NCI-H526 treated with DMSO at 0.1 percent for 48 hours (cell line): ENCODE measurements at regions not wholly inside any gene's neighbourhood (a gene's known extent, or its start where the extent isn't known, plus 50 kb on each side); places are given as distances from the start of the nearest gene placed in this dataset.

Source experiments
- DNase-seq: peaks from one replicate; lab custom pipeline; 2025; lab: John Stamatoyannopoulos, UW

DNA sequence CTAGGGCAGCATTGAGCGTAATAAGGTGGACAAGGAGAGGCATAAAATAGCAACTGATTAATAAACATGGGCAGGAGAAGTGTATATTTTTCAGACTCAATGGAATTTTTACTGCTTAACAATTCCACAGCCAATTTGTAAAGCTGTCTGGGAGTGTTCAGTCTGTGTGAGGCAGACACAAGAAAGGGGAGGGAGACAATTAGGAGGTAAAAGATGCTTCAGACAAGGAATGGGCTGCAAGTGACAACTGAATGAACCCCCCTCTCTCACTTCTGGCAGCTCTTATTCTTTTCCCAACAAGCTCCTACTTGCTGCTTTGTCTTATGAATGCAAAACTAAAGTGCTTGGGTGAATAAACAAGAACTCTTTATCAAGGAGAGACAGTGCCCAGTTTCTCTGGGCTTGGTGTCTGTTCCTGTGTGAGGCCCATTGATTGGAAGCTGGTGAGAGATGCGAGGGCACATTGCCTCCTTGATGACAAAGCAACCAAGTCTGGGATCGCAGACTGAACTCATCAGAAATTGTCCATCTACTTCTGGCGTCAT is 575.3 kb downstream of the RNF144B start:
- no peak for DNase-seq

DNA sequence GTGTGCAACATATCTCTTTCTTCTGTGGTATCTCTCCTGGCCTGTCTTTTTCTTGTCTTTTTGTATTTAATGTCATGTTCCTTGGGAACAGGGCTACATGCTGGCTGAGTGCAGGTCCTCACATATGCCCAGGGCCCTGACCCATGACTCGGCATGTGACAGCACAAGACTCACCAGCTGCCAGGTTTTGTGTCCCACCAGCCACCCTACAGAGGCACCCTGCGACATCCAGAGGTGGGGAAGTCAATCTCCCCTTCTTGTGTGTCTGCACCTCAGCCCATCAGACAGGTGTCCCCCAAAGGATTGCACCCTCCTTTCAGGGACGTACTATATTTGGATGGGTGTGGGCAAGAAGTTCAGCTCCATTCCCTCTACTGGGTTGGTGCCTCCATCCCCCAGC is 576.3 kb downstream of the RNF144B start:
- no peak for DNase-seq

DNA sequence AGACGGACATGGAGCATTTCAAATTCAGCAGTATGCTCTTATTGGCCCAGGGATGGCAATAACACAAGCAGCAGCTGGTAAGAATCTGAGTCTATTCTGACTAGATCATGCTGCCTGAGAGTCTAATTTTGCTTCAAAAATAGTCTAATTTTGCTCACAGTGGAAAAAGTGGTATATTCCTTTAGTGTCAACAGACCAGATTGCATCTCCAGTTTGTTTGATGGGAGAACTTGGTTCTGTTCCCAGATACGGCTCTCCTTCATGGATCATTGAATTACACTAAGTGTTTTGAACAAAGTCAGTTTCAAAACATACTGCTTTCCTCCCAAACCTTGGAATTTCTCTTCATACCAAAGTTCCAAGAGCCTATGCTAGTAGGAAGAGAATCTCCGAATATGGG is 586.1 kb downstream of the RNF144B start:
- no peak for DNase-seq

DNA sequence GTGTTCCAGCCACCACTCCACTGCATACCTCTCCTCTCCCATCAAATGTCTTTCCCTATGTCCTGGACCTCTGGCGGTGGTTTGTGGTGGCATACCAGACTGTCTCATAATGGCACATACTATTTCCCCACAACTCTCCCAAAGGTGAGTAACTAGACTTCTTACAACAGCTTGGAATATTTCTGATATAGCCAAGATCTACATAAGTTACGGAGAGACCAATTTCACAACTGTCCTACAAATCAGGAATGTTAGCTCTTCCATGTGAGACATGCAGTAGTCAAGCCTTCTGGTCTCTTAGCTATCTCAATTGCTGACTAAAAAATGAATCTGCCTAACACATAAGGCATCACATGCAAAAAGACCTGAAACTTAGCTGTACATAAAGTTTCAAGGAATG is 588.9 kb downstream of the RNF144B start:
- no peak for DNase-seq

DNA sequence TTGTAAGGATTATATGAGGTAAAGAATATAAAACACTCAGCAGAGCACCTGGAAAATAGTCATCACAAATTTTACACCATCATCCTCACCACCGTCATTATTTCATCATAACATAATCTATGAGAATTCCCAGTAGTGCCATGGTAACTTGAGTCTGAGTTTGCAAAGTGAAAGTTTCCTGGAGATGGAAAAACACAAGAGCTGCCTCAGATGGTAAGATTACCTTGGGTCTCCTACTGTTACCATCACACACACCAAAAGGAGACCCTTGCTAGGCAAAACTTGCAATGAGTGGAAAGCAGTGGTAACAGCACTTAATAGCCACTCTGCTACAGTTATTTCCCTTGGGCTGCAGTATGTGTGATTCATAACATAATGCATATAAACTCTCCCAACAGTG is 589.8 kb downstream of the RNF144B start:
- DNase-seq, result no peak

DNA sequence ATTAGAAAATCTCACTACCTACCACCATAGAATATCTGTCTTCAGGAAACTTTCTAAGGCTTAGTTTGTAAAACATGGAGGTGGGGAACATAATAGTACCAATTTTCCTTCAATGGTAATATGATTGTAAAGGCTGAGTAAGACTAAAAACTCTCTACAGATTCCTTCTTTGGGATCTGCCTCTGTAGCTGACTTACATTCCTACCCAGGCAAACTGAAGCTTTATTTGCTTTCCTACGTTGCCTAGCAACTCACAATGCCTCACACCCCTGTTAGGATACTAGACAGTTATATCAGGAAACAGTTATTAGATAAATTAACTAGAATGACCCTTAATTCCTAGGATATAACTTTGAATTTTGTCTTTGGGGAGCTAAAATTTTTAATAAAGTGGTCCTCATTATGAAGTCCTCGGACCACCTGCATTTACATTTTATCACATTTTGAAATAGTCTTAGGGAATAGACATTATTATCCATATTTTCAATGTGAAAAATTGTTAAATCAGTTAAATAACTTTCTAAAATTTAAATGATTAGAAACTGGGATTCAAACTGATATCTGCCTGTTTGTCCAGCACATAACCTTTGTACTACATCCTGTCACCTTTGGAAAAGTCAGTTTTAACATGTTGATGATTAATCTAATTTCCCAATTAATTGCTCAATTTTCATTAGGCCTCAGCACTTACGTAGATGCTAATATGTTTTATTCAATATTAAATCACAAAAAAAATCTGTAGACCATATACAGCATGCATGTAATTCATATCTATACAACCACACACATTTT is 591.4 kb downstream of the RNF144B start:
- DNase-seq, result peak; percentile 55

DNA sequence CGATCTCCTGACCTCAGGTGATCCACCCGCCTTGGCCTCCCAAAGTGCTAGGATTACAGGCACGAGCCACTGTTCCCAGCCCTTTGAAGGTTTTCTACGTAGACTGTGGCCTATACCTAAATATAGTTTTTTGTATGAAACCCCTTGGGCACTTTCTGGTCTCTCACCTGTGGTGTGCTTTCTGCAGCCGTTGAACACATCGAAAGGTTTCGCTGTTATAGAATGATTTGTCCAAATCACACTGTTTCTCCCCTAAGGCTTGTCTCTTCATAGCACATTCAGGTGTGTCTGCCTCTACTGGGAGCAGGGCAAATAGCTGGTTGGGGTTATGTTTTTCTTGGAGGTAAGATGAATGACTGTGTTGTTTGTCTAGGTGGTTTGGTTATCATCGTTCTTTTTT is 597.9 kb downstream of the RNF144B start:
- DNase-seq, result no peak

DNA sequence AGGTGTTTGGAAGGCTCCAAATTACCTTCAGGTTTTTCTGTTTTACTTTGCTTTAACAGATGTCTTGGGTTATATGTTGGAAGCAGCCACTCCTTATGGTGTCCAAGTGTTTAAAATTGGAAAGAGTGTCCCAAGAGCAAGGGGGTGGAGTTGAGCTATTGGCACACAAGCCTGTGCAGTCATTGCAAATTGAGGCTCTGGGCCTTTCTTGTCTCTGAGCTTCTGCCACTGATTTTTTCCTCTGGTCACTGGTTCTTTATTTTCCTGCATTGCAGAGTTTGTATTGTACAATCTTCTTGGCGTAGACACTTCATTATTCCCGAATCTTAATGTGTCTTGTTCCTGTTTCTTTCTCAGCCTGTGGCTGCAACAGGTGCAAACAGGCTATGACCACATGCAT is 598.8 kb downstream of the RNF144B start:
- DNase-seq, result no peak

DNA sequence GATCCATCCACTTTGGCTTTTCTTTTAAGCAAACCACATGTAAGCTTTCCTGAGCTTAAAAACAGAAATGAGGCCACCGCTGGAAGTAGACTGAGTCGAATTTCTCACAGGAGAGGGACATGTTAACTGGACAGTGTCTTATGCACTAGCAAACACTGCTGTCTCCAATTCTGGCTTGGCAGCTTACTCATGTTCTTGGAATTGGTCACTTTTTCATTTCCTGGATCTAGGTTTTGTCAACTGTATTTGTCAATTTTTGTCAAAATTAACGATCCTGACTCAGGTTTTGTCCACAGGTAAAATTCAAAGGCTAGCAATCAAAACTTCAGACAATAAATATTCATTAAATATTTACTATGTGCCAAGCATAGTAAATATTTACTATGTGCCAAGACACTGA is 601.5 kb downstream of the RNF144B start:
- no peak for DNase-seq

DNA sequence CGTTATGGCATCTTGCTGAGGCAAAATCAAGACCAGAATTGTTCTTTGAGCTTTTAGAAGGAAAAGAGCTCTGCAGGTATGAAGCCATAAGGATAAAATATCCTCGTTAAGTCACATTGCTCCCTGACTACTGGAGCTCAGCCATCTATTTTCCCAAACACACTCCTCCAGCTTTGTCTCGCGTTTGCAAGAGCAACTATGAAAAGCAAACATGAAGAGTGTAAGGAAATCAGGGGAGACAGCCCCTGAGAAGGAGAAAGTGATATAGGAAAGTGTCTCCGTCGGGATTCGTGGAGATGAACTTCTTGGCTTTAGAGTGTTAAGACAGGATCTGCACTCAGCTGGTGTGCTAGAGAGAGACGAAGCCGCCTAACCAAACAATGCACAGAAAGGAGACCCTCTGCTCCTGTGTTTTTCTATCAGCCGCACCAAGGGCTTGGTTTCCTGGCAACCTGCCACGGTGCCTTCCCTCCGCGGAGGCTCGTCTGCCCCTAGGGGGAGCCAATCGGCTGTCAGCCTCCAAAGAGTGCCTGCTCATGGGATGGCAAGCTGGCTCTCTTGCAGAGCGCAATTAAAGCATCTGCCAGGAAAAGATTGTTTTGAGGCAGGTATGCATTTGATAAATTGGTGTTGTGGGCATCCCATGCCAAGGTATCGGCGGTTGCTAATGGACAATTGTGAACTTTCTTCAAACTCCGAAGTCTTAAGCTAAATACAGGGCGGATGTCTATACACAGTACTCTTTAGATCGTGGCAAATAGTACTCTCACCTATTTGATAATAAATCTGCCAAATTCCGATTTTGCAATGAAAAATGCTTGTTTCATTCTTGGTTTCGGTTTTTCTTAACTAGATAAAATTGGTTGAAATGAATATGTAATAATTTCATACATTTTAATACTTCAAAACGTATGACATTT is 603.2 kb downstream of the RNF144B start:
- DNase-seq, result peak; percentile 45

DNA sequence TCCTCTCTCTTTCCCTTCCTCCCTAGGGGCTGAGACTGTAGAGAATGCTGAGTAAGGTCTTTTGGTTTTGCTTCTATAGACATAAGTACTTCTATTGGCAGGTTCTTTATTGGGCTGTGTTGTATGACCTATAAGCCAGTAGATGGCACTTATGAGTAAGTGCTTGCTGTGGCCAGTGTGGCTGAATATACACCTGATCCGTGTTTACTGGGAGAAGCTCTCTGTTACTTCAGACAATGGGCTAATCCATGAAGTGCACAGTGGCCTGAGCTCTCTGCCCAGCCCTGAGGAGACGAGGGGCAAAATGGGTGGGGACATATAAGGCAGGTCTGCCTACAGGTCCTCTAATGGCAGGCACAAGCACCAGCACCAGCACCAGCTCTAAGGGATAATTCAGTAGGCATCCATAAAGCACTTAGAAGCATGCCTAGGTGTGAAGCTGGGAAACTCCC is 610.3 kb downstream of the RNF144B start:
- DNase-seq, result peak; percentile 55

DNA sequence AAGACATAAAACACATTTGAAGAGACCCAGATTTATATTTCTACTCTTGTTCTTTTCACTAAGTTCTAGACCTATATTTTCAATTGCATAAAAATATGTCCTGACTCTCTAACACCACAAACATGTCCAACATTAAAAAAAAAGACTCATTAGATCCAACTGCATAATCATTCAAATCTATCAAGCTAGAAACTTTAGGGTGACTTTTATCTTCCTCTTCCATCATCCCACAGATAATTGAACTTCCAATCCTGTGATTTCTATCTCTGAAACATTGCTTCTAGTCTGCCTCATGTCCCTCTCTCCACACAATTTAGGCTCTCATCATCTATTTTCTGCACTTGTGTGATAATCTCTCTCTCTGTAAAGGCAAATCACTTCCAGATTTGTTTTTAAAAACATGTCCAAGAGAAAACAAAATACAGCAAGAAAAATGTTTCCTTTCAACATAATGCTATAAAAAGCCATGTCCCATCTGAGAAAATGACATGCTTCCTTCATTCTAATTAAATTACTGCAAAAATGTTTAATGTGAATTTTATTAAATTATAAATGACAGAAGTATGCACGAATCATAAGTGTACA is 615.9 kb downstream of the RNF144B start:
- DNase-seq, result no peak

DNA sequence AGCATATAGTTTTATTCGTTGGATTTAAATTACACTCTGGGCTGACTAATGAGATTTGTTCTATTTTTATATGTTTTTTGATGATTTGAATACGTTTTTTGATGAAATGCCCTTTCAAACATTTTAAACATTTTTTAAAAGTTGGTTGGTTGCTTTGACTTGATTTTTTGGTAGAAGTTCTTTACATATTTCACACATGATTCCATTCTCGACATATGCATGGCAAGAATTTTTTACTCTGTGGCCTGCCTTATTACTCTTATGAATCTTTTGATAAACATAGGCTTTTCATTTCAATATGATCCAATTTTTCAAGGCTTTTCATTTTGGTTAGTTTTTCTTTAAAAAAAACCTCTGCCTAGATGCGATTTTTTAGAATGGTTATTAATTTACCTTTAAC is 617.0 kb downstream of the RNF144B start:
- DNase-seq, result no peak

DNA sequence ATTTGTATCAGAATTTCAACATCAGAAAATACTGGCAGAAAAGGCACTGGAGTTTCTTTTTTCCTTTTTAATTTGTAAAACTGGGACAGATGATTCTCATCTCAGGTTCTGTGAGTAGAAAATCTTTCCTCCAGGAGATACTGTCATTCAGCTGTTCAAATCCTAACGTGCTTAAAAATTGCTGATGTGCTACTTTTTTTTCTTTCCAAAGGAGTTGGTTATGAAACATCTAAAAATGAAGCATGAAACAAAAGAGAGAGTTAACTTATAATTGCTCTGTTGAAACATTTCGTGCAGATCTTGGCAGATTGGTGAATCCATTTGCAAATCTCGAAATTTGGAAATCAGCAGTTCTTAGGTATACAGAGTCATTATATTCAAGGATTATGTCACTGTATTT is 622.6 kb downstream of the RNF144B start:
- no peak for DNase-seq

DNA sequence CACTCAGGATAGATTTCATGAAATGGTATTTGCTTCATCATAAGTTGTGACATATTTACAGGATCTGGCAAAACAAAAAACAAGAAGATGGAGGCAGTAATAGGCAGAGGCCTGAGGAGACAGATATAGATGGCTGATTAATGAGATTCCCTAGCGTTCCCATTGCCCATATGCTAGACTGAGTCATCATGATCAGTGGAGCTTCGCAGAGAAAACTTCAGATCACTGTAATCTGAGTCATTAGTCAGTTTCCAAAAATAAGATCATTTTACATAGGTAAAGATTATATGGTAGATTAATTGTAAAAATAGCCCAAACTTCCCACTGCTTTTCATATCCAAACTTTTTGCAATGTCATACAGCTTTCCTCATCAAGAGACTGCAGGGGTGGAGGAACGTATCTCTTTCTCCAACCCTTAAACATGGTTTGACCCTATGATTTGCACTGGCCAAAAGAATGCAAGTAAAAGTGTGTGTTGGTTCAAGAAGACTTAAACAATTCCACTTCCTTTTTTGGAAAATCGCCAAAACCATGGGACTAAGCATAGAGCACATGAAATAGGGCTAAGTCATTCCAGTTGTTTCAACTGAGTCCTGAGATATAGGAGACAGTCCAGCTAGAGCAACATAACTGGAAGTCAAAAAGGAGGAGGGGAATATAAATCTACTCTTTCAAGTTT is 626.0 kb downstream of the RNF144B start:
- DNase-seq, result no peak

DNA sequence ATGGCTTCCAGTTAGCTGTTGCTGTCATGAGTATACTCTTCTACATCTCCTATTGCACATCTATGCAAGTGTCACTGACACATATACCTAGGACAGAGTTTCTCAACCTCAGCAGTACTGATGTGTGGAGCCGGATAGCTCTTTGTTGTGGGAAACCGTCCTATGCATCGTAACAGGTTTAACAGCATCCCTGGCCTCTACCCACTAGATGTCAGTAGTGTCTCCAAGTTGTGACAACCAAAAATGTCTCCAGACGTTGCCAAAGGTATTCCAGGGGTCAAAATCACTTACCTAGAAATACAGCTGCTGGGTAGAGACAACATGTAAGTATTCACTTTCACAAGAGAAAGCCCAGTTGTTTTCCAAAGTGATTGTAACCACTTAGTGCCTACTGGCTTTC is 637.6 kb downstream of the RNF144B start:
- peak; percentile 43 for DNase-seq

DNA sequence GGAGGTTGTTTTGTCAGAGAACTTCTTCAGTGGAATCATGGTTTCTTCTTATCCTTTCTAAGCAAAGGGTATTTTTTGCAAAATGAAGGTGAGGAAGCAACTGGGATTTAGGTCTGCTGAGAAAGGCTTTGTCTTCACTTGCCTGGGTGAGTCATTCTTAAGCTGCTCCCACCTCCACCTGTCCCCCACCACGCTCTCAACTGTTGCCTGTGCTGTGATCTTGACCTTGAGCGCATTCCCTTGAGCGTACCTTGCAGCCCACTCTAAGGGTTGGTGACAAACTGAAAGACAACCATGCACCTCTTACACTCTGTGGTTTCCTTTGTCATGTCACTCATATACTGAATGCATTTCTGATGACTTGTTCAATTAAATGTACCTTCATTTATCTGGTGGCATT is 641.1 kb downstream of the RNF144B start:
- no peak for DNase-seq

DNA sequence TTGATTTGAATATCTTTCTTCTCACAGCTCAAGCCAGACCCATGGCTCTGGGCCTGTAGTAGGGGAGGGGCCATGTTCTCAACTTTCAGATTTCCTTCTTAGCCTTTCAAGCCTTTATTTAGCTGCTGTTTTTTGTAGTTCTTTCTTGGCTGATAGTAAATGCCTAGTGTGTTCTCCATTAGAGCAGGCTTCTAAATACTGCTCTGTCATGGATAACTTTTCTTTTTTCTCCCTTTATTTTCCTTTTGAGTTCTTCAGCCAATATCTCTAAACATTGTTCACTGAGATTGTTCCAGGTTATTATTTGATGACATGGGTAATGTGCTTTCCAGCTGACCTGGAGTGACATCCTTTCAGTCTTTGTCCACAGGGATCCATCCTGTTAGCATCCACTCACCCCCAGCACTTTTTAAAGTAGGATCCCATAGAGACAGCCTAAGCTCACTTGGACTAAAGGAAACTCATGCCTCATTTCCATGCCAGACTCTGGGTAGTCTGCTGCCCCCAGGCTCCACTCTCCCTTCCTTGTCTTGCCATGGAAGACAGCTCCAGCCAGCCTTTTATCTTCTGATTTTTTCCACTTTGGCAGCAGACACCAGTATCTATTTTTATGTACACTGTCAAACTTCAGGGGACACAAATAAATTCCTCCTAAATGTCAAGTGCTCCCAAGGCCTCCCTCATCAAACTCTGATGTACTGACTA is 645.6 kb downstream of the RNF144B start:
- DNase-seq, result no peak

DNA sequence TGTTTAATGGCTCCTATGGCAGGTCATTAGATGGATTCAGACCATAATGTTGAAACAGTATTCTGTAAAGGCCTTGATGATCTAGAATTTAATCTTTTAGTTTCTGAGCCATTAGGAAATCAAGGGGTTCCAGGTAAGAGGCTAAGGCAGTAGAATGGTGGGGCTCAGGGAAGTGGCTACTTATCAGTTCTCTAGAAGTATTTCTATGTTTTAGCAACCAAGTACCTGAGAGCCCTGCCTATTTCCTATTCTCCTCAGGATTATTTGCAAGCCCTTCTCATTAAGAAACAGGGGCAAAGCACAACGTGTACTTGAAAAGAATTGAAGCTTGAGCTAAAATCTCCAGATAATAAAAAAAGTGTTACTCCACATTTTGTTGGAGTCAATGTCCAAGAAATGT is 646.5 kb downstream of the RNF144B start:
- DNase-seq, result no peak

DNA sequence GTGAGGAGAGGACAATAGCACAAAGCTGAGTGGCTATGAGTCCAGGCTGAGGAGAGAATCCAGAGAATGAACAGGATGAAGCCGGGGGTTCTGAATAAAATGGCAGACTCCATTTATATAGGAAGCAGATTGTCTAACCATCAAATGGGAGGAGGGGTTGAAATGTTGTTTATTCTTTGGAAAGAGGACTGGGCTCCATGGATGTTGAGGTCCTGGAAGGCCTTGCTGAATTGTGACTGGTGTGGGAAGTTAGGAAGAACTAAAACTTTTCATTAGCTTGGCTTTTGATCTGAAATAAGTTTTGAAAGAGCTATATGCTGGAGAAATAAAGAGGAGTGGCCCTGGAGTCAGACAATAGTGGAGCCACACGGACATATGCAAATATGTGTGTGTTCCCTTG is 647.8 kb downstream of the RNF144B start:
- DNase-seq, result no peak

DNA sequence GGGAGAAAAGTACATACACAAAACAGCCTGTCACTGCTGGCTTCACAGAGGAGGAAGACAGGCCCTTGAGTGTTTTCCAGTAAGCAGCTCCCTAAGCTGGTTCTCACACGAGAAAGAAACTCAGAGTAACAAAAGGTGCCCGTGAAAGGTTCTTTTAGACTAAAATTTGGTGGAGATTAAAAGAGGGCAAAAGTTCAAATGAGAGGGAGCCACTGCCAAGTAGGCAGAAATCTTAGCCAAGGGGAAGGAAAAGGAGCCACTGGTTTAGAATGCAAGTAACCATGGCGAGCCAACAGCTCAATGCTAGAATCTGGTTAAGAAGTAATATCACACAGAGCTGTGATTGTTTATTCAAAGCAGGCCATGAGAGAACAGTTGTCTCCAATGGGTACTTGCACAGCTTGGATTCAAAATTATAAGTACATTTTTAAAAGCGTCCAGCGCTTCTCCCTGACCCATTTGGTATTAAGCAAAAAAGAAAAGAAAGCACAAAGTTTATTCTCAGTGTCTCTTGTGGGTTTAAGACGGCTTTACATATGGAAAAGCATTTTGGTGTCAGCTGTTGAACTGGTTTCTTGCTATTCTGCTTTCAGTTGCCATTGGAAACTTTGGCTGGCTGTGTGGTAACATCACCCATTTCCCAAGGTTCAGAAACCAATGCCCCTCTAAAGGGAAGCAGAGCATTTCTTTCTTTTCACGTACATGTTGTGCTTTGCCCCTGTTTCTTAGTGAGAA is 648.5 kb downstream of the RNF144B start:
- DNase-seq, result no peak
